ENCODE measurements at regions not wholly inside any gene's neighbourhood (a gene's known extent, or its start where the extent isn't known, plus 50 kb on each side); places are given as distances from the start of the nearest gene placed in this dataset.

- no peak overlapping the region for H3K27ac ChIP-seq
- in situ Hi-C loops (cut with MboI; ENCODE audit: low pct_unique_long_range_greater_than_20kb in 2 of 9, low sequenced_read_pairs in 9 of 9, unreplicated experiment in 9 of 9): loop anchor here in 6 of 9 experiments (10.0 to 25.0 kb wide), 6 partner anchors 115 to 637 kb away; partner anchors contain the start of gene SPRED2 (in 1 of the 6)
- ATAC-seq (replicated peaks in 6 of 8): peak in 3 of 8 experiments; percentile 38 to 74 (median 53)
These were observed 117.2 kb upstream of the SPRED2 start for GRCh38 chr2:65549631-65550030.

DNA sequence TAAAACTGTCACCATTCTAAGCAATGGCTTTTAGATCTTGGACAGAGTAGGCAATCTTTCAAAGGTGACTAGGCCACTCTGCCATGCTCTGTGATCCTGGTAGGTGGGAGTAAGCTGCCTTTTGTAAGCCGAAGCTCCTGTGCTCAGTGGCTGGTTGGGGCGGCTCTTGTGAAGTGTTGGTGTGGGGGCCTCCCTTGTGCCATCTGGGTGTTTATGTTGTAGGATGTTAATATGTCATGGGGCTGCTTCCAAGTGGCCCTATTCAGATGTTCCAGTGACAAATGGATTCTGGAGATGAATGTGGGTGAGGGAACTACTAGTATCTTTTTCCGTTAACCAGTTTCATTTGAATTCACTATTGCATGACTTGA lies 116.8 kb upstream of the SPRED2 start:
- peak in 3 of 8 experiments; percentile 7 to 24 (median 19) for ATAC-seq (replicated peaks in 6 of 8)
- in situ Hi-C loops (cut with MboI; ENCODE audit: low pct_unique_long_range_greater_than_20kb in 2 of 9, low sequenced_read_pairs in 9 of 9, unreplicated experiment in 9 of 9): loop anchor here in 2 of 9 experiments (10.0 to 25.0 kb wide), 2 partner anchors 114 to 287 kb away; partner anchors contain the start of gene SPRED2 (in 1 of the 2)
- peaks cover 0 to 6% of the 10 kb centered on the region in 2 donors for H3K4me1 ChIP-seq (replicated peaks in 1 of 2)
- no peak overlapping the region for H3K4me3 ChIP-seq
- WGBS, 10 experiments: 60 to 100% (median 86%) methylated on average over 1 to 3 of the region's 3 CpGs; no CpG with 5 or more reads in 3 of the 10 experiments
- H3K27ac ChIP-seq: no peak overlapping the region

More at GRCh38 chr2:65549631-65550030, 117.2 kb upstream of the SPRED2 start:
- no peak overlapping the region for H3K4me3 ChIP-seq
- H3K4me1 ChIP-seq (replicated peaks in 1 of 2): peaks cover 0 to 6% of the 10 kb centered on the region in 2 donors
- WGBS, 10 experiments: 0 to 92% (median 77%) methylated on average over 1 to 3 of the region's 4 CpGs; no CpG with 5 or more reads in 2 of the 10 experiments

DNA sequence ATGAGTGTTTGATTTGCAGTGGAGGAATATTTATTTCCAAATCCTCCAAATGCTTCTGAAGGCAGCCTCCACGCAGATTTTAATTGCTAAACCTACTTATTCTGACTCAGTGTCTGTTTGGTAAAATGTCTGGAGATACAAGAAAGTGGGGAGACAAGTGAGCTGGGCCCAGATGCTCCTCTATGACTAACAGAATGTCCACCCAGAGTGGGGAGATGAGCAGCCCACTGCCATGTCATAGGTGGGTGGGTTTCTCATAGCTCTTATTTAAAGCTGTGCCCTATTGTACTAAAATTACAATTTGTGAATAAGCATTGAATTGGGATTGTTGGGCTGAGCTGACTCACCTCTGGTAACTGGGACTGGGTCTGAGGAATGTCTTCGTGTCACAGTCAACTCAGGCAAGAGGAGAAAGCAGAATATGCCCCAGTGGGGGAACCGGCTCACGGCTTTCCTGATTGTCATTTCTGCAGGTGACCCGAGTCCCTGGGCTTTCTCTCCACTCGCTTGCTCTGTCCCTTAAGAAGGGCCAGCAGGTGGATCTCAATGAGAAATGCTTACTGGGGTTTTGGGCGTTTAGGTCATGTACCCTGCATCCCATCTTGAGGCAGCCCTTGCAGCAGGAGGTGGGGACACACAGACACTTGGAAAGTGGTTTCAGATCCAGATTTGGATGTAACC lies 116.3 kb upstream of the SPRED2 start:
- in situ Hi-C loops (cut with MboI; ENCODE audit: low pct_unique_long_range_greater_than_20kb in 2 of 9, low sequenced_read_pairs in 9 of 9, unreplicated experiment in 9 of 9): loop anchor here in 2 of 9 experiments (10.0 to 25.0 kb wide), 2 partner anchors 114 to 286 kb away; partner anchors contain the start of gene SPRED2 (in 1 of the 2)
- H3K4me3 ChIP-seq: no peak overlapping the region
- peak; percentile 25 to 77 (median 40) for ATAC-seq (replicated peaks in 6 of 8)
- 13 to 100% (median 73%) methylated on average over 1 to 6 of the region's 7 CpGs; no CpG with 5 or more reads in 3 of the 10 experiments for WGBS, 10 experiments
- H3K27ac ChIP-seq: no peak overlapping the region
- H3K4me1 ChIP-seq (replicated peaks in 1 of 2): peaks cover 0 to 6% of the 10 kb centered on the region in 2 donors

- Histone ChIP-seq H3K4me3 (no peak overlapping the region), H3K27ac (no peak overlapping the region), H3K4me1 (replicated peaks in 1 of 2) (peaks cover 0 to 6% of the 10 kb centered on the region in 2 donors)
- in situ Hi-C loops (cut with MboI; ENCODE audit: low pct_unique_long_range_greater_than_20kb in 2 of 9, low sequenced_read_pairs in 9 of 9, unreplicated experiment in 9 of 9): loop anchor here in 2 of 9 experiments (10.0 to 25.0 kb wide), 2 partner anchors 113 to 286 kb away; partner anchors contain the start of gene SPRED2 (in 1 of the 2)
- 80 to 100% (median 92%) methylated on average over 1 to 2 of the region's 4 CpGs; no CpG with 5 or more reads in 4 of the 10 experiments for WGBS, 10 experiments
- peak in 3 of 8 experiments; percentile 49 to 64 (median 51) for ATAC-seq (replicated peaks in 6 of 8)
These were observed 115.7 kb upstream of the SPRED2 start for GRCh38 chr2:65548064-65548463.

DNA sequence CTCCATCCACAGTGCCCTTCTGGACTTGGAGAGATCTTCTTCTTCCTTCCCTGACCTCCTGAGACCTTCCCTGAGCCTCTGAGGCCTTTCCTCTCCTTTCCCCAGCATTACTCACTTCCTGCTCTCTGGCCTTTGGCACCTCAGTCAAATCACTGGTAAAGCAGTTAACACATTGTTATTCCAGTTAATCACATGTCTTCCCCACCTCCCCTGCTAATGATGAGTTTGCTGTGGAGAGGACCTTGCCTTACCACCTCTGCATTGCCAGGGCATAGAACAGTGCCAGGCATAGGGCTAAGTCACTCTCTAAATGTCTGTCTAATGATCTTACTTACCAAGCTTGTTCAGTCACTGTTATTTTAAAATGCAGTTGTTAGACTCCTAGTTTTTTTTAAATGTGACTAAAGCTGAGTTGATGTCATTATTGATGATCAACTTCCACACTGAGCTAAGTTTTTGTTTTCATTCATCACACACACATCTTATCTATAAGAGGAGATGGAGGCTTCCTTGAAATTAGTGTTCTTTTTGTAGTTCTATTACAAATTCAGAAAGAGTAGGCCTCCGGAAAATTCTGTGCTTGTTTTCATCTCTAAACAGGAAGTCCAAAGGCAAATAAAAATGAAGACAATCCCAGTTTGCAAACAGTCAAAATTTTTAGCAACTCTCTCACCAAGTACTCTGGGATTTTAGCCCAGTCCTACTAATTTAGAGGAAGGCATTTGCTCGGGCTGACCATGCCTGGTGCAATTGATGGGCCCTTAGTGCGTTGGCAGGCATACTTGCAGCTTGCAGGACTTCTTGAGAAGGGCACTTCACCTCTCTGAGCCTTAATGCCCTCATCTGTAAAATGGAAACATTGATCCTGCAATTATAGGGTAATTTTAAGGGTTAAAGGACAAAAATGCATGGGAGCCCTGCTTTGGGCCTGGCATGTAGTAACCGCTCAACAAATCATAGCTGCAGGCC lies 113.7 kb upstream of the SPRED2 start:
- 42 to 100% (median 88%) methylated on average over 1 to 4 of the region's 4 CpGs; no CpG with 5 or more reads in 2 of the 10 experiments for WGBS, 10 experiments

GRCh38 chr2:65541773-65542172 lies 109.4 kb upstream of the SPRED2 start:
- Histone ChIP-seq H3K27ac (no peak overlapping the region), H3K4me3 (no peak overlapping the region), H3K4me1 (replicated peaks in 1 of 2) (no peaks in the 10 kb centered on the region)
- 80 to 100% (median 98%) methylated on average over 1 to 5 of the region's 6 CpGs; no CpG with 5 or more reads in 2 of the 10 experiments for WGBS, 10 experiments
- in situ Hi-C loops (cut with MboI; ENCODE audit: low pct_unique_long_range_greater_than_20kb in 2 of 9, low sequenced_read_pairs in 9 of 9, unreplicated experiment in 9 of 9): loop anchor here in 2 of 9 experiments (10.0 to 25.0 kb wide), 2 partner anchors 107 to 279 kb away; partner anchors contain the start of gene SPRED2 (in 1 of the 2)
- no peak for ATAC-seq (replicated peaks in 6 of 8)

More for the DNA sequence above, 113.7 kb upstream of the SPRED2 start:
- Histone ChIP-seq H3K4me1 (replicated peaks in 1 of 2) (peaks cover 0 to 6% of the 10 kb centered on the region in 2 donors), H3K27ac (no peak overlapping the region), H3K4me3 (no peak overlapping the region)
- in situ Hi-C loops (cut with MboI; ENCODE audit: low pct_unique_long_range_greater_than_20kb in 2 of 9, low sequenced_read_pairs in 9 of 9, unreplicated experiment in 9 of 9): loop anchor here in 2 of 9 experiments (10.0 to 25.0 kb wide), 2 partner anchors 111 to 284 kb away; partner anchors contain the start of gene SPRED2 (in 1 of the 2)
- ATAC-seq (replicated peaks in 6 of 8): peak in 2 of 8 experiments; percentile 30 to 71

DNA sequence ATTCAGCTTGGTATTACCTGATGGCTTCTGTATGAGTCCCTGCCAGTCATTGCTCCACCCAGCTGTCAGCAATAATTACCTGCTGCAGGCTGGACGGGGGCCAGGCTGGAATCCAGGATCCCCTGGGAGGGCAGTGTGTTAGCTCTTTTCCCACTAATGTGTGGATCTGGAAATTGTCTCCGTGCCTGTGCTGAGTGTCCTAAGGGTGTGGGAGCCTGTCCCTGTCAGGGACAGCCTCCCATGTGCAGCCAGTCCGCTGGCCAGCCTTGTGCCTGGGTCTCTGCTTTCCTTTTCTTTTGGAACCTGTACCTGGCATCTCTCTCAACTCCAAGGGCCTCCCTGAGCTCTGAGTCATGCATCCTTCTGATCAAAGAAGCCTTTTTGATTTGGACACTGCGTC lies 107.2 kb upstream of the SPRED2 start:
- H3K4me1 ChIP-seq (replicated peaks in 1 of 2): no peaks in the 10 kb centered on the region
- no peak overlapping the region for H3K27ac ChIP-seq
- ATAC-seq (replicated peaks in 6 of 8): no peak
- in situ Hi-C loops (cut with MboI; ENCODE audit: low pct_unique_long_range_greater_than_20kb in 2 of 9, low sequenced_read_pairs in 9 of 9, unreplicated experiment in 9 of 9): loop anchor here in 2 of 9 experiments (10.0 to 25.0 kb wide), 2 partner anchors 105 to 277 kb away; partner anchors contain the start of gene SPRED2 (in 1 of the 2)
- H3K4me3 ChIP-seq: no peak overlapping the region
- 35 to 92% (median 76%) methylated on average over 1 to 4 of the region's 4 CpGs; no CpG with 5 or more reads in 3 of the 10 experiments for whole genome bisulfite sequencing, 10 experiments

DNA sequence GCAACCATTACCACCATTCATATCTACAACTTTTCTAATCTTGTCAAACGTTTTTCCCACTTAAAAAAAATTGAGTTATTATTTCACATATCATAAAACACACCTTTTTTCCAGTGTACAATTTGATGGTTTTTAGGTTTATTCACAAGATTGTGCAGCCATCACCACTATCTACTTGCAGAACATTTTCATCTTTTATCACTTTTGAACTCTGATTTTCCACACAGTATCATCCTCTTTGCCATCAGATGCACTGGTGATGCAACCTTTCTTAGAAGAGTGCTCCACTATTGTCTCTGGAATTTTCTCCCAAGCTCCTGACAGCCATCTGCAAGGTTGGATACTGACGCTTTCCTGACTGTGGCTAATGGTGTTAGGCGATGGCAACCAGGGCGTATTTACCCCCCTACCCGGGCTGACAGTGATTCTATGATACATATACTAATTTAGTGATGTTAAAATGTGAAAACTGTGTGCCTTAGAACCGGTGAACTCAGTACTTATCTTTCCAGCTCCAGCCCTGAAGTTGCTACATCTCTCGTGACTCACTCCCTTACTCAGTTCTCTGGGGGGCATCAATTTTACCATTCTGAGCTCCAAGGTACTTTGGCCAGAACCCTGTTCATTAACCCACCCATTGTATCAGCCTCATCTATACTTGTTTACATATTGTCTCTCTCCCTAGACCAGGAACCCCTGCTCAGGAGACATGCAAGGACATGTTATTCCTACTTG lies 105.4 kb upstream of the SPRED2 start:
- no peak overlapping the region for H3K4me3 ChIP-seq
- H3K4me1 ChIP-seq (replicated peaks in 1 of 2): no peaks in the 10 kb centered on the region
- no peak overlapping the region for H3K27ac ChIP-seq
- in situ Hi-C loops (cut with MboI; ENCODE audit: low pct_unique_long_range_greater_than_20kb in 2 of 9, low sequenced_read_pairs in 9 of 9, unreplicated experiment in 9 of 9): loop anchor here in 1 of 9 experiments (25.0 kb wide), 1 partner anchor 276 kb away; no protein-coding TSS in a partner anchor
- ATAC-seq (replicated peaks in 6 of 8): no peak
- WGBS, 10 experiments: 40 to 100% (median 82%) methylated on average over 1 to 7 of the region's 7 CpGs

GRCh38 chr2:65536596-65536995 lies 104.2 kb upstream of the SPRED2 start:
- in situ Hi-C loops (cut with MboI; ENCODE audit: low pct_unique_long_range_greater_than_20kb in 2 of 9, low sequenced_read_pairs in 9 of 9, unreplicated experiment in 9 of 9): loop anchor here in 1 of 9 experiments (25.0 kb wide), 1 partner anchor 274 kb away; no protein-coding TSS in a partner anchor
- 75 to 100% (median 94%) methylated on average over 1 to 3 of the region's 4 CpGs; no CpG with 5 or more reads in 3 of the 10 experiments for WGBS, 10 experiments
- no peak for ATAC-seq (replicated peaks in 6 of 8)
- no peak overlapping the region for H3K4me3 ChIP-seq
- no peak overlapping the region for H3K27ac ChIP-seq
- H3K4me1 ChIP-seq (replicated peaks in 1 of 2): no peaks in the 10 kb centered on the region

- no peak overlapping the region for H3K27ac ChIP-seq
- H3K4me3 ChIP-seq: no peak overlapping the region
- in situ Hi-C loops (cut with MboI; ENCODE audit: low pct_unique_long_range_greater_than_20kb in 2 of 9, low sequenced_read_pairs in 9 of 9, unreplicated experiment in 9 of 9): loop anchor here in 1 of 9 experiments (25.0 kb wide), 1 partner anchor 271 kb away; no protein-coding TSS in a partner anchor
- WGBS, 10 experiments: 60 to 94% (median 91%) methylated on average over 1 to 4 of the region's 4 CpGs; no CpG with 5 or more reads in 7 of the 10 experiments
- H3K4me1 ChIP-seq (replicated peaks in 1 of 2): no peaks in the 10 kb centered on the region
- no peak for ATAC-seq (replicated peaks in 6 of 8)
These were observed 100.5 kb upstream of the SPRED2 start for GRCh38 chr2:65532937-65533336.

DNA sequence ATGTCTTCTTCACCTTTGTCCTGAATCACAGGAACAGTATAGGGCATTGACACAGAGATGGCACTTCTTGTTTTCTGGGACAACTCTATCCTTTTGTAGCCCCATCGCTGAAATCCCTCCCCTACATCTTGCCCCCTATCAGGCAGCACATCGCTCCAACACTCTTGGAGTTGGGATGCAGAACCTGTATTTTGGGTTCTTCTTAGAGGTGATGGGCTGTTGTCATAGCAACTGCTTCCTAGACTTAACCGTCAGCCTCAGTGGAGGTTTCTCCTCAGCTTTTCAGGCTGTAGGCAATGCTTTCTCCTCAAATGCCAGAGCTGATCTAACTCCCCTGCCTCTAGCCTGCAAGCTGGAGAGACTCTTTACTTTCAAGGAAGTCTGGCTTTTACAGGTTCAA lies 99.9 kb upstream of the SPRED2 start:
- ATAC-seq (replicated peaks in 6 of 8): no peak
- Histone ChIP-seq H3K27ac (no peak overlapping the region), H3K4me3 (no peak overlapping the region), H3K4me1 (replicated peaks in 1 of 2) (no peaks in the 10 kb centered on the region)
- 40 to 100% (median 88%) methylated on average over 1 to 2 of the region's 3 CpGs; no CpG with 5 or more reads in 4 of the 10 experiments for WGBS, 10 experiments
- in situ Hi-C loops (cut with MboI; ENCODE audit: low pct_unique_long_range_greater_than_20kb in 2 of 9, low sequenced_read_pairs in 9 of 9, unreplicated experiment in 9 of 9): loop anchor here in 1 of 9 experiments (25.0 kb wide), 1 partner anchor 270 kb away; no protein-coding TSS in a partner anchor

All from motor neuron (in vitro differentiated cells).